GM19025 (cell line): ENCODE measurements at regions not wholly inside any gene's neighbourhood (a gene's known extent, or its start where the extent isn't known, plus 50 kb on each side); places are given as distances from the start of the nearest gene placed in this dataset.
"Not testable (repeated sequence)": the region's sequence is repeated elsewhere in the genome, so short reads cannot be mapped to it uniquely, and the experiment has no call there.

Experiments
- ATAC-seq: cut with Tn5 transposase; IDR thresholded peaks from one replicate; pipeline ENCODE4 v1.9.1; 2021; ENCODE audit warnings: mild to moderate bottlenecking, low read depth, moderate library complexity; ENCODE audit not compliant: unreplicated experiment

GRCh38 chr15:81839387-81839786 lies 206.4 kb downstream of the MEX3B start:
- ATAC-seq, result no peak

GRCh38 chr15:81835731-81836130 lies 210.1 kb downstream of the MEX3B start:
- no peak for ATAC-seq

DNA sequence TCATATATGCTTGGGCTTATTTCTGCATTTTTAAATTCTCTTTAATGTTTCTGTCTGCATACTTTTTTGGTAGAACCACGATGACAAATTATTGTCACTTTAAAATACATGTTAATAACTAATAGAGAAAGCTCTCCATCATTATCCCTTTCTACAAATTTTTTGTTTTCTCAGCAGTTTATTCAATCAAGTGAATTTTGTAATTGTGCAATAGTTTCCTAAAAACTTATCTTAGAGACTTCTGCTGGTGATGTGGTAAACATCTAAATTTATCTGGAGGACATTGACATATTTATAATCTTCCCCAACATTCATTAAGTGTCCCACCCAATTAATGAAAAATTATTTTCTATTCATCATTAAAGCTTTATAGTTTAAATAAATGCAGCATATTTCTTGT lies 215.3 kb downstream of the MEX3B start:
- ATAC-seq, result no peak

DNA sequence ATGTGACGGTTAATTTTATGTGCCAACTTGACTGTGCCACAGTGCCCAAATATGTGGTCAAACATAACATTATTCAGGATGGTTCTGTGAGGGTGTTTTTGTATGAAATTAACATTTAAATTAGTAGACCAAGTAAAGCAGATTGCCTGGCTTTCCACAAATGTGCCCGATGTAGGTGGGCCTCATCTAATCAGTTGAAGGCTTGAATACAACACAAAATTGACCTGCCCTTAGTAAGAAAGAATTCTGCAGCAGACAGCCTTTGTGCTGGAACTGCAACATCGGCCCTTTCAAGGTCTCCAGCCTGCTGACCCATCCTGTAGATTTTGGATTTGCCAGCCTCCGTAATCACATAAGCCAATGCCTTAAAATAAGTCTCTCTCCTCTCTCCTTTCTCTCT lies 215.9 kb downstream of the MEX3B start:
- ATAC-seq, result no peak

- ATAC-seq, result no peak
These were observed 217.7 kb downstream of the MEX3B start for GRCh38 chr15:81828135-81828534.

DNA sequence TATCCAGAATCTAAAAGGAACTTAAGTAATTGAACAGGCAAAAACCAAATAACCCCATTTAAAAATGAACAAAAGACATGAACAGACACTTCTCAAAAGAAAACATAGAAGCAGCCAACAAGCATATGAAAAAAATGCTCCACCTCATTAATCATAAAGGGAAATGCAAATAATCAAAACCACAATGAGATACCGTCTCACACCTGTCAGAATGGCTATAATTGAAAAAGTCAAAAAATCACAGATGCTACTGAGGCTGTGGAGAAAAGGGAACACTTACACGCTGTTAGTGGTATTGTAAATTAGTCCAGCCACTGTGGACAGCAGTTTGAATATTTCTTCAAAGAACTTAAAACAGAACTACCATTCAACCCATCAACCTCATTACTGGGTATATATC lies 220.7 kb downstream of the MEX3B start:
- ATAC-seq, result no peak

DNA sequence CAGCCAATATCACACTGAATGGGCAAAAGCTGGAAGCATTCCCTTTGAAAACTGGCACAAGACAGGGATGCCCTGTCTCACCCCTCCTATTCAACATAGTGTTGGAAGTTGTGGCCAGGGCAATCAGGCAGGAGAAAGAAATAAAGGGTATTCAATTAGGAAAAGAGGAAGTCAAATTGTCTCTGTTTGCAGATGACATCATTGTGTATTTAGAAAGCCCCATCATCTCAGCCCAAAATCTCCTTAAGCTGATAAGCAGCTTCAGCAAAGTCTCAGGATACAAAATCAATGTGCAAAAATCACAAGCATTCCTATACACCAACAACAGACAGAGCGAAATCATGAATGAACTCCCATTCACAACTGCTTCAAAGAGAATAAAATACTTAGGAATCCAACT lies 223.2 kb downstream of the MEX3B start:
- ATAC-seq, result not testable (repeated sequence)

- ATAC-seq, result no peak
These were observed 225.7 kb downstream of the MEX3B start for GRCh38 chr15:81819924-81820635.

DNA sequence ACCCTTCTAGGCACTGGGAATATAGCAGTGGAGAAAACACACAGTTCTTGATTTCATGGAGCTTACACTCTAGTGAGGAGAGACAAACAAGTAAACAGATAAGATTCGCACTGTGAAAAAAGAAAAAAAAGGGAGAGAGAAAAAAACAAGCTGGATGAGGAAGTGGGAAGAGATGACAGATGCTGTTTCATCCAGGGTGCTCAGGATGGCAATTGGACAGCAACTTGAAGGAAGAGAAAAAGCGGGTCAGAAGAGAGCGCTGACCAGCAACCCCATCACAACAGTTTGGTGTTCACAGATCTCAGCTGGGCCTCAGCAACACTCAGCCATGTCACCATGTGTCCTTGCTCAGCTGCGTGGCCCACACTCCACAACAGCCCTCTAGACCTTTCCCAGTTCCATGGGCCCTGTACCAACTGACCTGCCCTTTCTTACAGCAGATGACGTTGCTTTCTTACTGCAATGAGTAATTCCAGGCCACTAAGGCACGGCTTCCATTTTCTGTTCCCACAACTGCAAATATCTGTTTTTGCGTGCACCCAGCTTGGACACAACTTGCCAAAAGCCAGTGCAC lies 230.8 kb downstream of the MEX3B start:
- ATAC-seq, result no peak

GRCh38 chr15:81813215-81813614 lies 232.6 kb downstream of the MEX3B start:
- no peak for ATAC-seq

- ATAC-seq, result no peak
These were observed 233.4 kb downstream of the MEX3B start for GRCh38 chr15:81812456-81812855.

DNA sequence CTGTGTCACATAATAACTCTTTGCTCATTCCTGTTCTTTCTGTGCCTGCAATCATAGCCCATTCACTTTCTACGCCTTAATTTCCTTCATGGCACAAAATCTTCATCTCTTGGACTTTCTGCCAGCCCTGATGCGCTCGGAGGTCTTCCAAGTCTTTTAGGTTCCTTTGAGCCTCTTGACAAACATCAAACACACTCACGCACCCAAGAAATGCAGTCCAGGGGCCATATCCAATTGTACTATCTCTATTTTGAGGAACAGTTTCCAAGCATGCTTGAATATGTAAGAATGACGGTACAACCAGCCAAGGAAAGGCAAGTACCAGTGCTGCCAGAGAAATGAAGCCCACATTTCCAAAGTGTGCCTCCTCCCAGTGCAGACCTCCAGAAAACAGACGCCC lies 234.1 kb downstream of the MEX3B start:
- ATAC-seq, result no peak

GRCh38 chr15:81809543-81809942 lies 236.3 kb downstream of the MEX3B start:
- ATAC-seq, result no peak

DNA sequence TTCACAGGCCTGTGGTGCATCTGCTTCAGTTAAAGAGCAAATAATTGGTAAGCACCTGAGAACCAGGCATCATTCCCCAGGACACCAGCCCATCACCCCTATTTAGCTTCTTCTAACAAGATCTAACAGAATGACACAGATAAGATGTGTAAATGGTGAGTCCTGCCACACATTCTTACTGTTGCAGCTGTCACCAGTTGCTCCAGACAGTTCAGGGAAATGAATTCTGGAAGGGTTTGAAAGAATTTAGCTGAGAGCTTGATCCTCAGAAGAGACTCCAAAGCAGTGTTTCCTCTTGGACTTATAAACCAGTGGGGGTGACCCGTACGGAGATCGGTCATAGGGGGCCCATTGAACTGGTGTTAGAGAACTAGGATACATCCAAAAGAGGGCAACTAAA lies 238.0 kb downstream of the MEX3B start:
- ATAC-seq, result no peak

GRCh38 chr15:81807186-81807585 lies 238.6 kb downstream of the MEX3B start:
- no peak for ATAC-seq

DNA sequence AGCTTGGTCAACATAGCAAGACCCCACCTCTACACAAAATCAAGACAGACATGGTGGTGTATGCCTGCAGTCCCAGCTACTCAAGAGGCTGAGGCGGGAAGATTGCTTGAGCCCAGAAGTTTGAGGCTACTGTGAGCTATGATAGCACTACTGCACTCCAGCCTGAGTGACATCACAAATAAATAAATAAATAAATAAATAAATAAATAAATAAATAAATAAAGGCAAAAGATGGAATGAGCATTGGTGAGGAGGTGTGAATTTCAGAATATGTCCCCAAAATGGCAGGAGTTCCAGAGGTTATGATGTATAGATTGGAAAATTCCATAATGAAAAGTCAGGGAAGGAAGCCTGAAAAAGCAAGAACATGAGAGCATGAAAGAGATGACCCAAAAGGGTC lies 249.9 kb downstream of the MEX3B start:
- no peak for ATAC-seq

DNA sequence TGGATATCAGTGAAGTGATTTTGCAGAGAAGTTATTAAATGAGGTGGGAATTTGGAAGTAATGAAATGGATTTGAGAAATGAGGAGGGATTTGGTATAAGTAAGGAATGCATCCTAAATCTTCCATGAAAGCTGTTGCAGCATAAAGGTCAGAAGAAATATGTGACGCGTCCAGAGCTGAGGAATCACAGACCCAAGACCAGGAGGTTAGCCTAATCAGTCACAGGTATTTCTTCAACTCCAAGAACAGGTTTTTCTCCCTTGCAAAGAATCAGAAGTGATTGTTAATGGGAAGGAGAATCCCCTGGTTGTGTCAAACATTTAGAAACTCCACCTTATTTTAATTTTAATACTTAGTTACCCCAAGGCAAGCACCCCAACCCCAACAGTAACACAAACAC lies 253.2 kb downstream of the MEX3B start:
- ATAC-seq, result no peak

DNA sequence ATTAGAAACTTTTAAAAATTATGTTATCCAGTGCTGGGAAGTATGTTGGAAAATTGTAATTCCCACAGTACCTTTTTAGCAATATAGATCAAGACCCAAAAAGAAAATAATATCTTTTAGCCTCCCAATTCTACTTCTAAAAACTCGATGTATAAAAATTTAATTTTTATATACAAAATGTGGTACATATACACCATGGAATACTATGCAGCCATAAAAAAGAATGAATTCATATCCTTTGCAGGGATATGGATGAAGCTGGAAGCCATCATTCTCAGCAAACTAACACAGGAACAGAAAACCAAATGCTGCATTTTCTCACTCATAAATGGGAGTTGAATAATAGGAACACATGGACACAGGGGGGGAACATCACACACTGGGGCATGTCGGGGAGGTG lies 254.5 kb downstream of the MEX3B start:
- not testable (repeated sequence) for ATAC-seq

- ATAC-seq, result no peak
These were observed 256.4 kb downstream of the MEX3B start for GRCh38 chr15:81789403-81789802.

GRCh38 chr15:81786776-81787175 lies 259.0 kb downstream of the MEX3B start:
- ATAC-seq, result no peak

- ATAC-seq, result no peak
These were observed 260.1 kb downstream of the MEX3B start for GRCh38 chr15:81785679-81786078.

- ATAC-seq, result no peak
These were observed 260.6 kb downstream of the MEX3B start for GRCh38 chr15:81785181-81785580.

DNA sequence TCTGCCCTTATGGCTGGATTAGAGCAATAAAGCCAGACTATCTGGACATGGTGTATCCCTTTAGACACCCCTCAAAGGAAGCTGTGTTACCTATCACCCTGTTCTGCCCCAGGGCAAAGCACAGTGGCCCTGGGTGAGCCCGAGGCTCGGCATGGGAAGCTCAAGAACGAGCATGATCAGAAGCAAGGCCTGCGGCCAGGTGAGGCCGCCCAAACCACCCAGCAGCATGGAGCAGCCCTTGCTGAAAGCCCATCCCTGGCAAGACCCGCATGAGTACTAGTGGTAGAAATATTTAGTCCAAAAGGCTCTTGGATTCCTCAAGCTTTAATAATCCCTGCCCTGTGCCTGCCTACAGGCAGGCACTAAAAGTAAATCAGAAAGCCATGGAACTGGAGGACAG lies 261.1 kb downstream of the MEX3B start:
- no peak for ATAC-seq
